Endothelial cell (in vitro differentiated cells): ENCODE measurements at regions not wholly inside any gene's neighbourhood (a gene's known extent, or its start where the extent isn't known, plus 50 kb on each side); places are given as distances from the start of the nearest gene placed in this dataset.

Experiments used
- DNase-seq: peaks from one replicate; pipeline ENCODE4 v3.0.0; 2021; ENCODE audit warnings: low spot score
- H3K27ac Mint-ChIP-seq: one replicate; pipeline ENCODE4 v1.8.0; 2021; ENCODE audit warnings: mixed read lengths, inconsistent platforms; ENCODE audit not compliant: unreplicated experiment
- H3K27me3 Mint-ChIP-seq: one replicate; pipeline ENCODE4 v1.8.0; 2021; ENCODE audit warnings: mild to moderate bottlenecking, moderate library complexity, mixed read lengths, inconsistent platforms; ENCODE audit not compliant: unreplicated experiment
- H3K36me3 Mint-ChIP-seq: one replicate; pipeline ENCODE4 v1.8.0; 2021; ENCODE audit warnings: mild to moderate bottlenecking, low read depth, mixed read lengths, inconsistent platforms; ENCODE audit not compliant: unreplicated experiment
- H3K4me1 Mint-ChIP-seq: one replicate; pipeline ENCODE4 v1.8.0; 2021; ENCODE audit warnings: mild to moderate bottlenecking, mixed read lengths, inconsistent platforms; ENCODE audit not compliant: unreplicated experiment
- H3K4me3 Mint-ChIP-seq: one replicate; pipeline ENCODE4 v1.8.0; 2021; ENCODE audit warnings: mild to moderate bottlenecking, mixed read lengths, inconsistent platforms; ENCODE audit not compliant: unreplicated experiment
- H3K9me3 Mint-ChIP-seq: one replicate; pipeline ENCODE4 v1.8.0; 2021; ENCODE audit warnings: mixed read lengths, inconsistent platforms; ENCODE audit not compliant: unreplicated experiment
- CTCF ChIP-seq: fragments of 200-600 bp; sonication (generic); IDR thresholded peaks from one replicate; pipeline ENCODE4 v1.5.0; 2021; ENCODE audit warnings: antibody characterized with exemption; ENCODE audit not compliant: unreplicated experiment

DNA sequence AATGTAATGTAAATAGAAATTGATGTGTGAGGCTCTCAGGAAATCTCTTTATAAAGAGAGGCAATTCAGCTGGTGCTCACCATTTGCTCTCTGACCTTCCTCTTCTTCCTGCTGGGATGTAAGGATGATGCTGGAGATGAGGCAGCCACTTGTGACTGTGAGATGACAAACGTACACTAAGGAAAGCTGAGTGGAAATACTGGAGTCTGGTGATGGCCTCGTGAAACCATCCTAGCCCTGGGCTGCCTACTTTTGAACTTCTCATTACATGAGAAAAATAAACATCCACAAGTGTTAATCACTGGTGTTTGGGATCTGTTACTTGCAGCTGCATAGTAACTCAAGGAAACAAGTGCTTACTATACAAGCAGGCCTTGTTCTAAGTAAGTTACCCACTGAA, 114.9 kb upstream of the NHSL1 start:
- H3K27ac Mint-ChIP-seq: no peak overlapping the region
- H3K4me1 Mint-ChIP-seq: peaks cover 22% of the 10 kb centered on the region
- no peaks in the 10 kb centered on the region for H3K9me3 Mint-ChIP-seq
- no peak for TF ChIP-seq CTCF
- no peak overlapping the region for H3K4me3 Mint-ChIP-seq
- H3K27me3 Mint-ChIP-seq: peaks cover 6% of the 10 kb centered on the region
- H3K36me3 Mint-ChIP-seq: no peaks in the 10 kb centered on the region
- DNase-seq: no peak

DNA sequence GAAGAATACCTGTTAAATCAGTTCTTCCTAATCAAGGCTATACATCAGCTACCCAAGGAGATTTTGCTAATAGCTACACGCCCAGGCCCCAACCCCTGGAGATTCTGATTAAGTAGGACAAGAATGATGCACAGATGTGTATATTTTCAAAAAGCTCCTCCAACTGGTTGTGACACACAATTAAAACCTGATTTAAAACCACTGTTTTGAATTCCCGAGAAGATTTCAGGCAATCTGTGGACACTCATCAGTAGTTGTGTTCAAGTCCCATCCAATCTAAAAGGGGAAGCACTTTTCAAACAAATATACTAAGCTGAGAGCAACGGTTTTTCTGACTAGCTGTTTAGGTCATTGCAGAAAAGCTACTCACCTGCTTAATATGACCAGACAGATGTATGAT, 118.9 kb upstream of the NHSL1 start:
- H3K27ac Mint-ChIP-seq: no peak overlapping the region

DNA sequence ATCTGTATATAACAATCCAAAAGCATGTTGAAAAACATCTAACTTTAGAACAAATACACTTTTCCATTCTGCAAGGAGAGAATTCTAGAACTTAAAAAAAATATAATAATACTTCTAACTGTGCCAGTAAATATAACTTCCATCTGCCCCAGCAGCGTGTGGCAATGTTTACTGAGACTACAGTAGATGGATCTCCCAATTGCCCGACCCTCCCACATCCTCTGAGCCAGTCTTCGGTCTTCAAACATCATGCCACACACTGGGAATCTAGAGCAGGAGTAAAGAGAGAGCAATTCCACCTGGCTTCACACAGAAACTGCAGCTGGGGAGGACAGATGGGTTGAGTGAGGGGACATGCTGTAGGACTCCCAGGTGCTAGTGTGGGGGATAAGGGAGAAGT, 121.3 kb upstream of the NHSL1 start:
- no peak for TF ChIP-seq CTCF
- H3K27me3 Mint-ChIP-seq: peaks cover 1% of the 10 kb centered on the region
- H3K9me3 Mint-ChIP-seq: no peaks in the 10 kb centered on the region
- H3K4me1 Mint-ChIP-seq: peaks cover 14% of the 10 kb centered on the region
- no peak overlapping the region for H3K27ac Mint-ChIP-seq
- no peak overlapping the region for H3K4me3 Mint-ChIP-seq
- no peaks in the 10 kb centered on the region for H3K36me3 Mint-ChIP-seq
- DNase-seq: no peak

More for the DNA sequence above, 118.9 kb upstream of the NHSL1 start:
- Mint-ChIP-seq H3K9me3 (no peaks in the 10 kb centered on the region), H3K27me3 (peaks cover 3% of the 10 kb centered on the region), H3K36me3 (no peaks in the 10 kb centered on the region), H3K4me3 (no peak overlapping the region), H3K4me1 (peaks cover 17% of the 10 kb centered on the region)
- TF ChIP-seq CTCF: no peak
- no peak for DNase-seq

DNA sequence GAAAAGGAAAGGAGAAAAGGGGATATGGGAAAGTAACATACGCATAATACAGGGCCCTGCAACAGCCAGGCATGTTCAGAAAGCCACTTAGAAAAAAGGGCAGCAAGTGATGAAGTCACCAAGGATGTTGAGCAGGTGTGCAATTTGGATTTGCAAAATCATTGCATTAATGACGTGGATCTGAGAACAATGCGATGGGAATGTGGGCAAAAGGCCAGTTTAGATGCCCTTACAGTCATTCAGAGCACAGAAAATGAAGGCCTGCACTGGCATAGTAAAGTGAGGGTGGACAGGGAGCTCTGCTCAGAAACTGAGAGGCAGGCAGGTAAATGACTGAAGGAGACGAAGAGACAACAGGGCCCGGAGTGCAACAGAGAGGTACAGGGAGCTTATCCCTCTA, 123.7 kb upstream of the NHSL1 start:
- Mint-ChIP-seq H3K4me3 (no peak overlapping the region), H3K27me3 (peaks cover 1% of the 10 kb centered on the region), H3K27ac (no peak overlapping the region), H3K4me1 (no peaks in the 10 kb centered on the region), H3K36me3 (no peaks in the 10 kb centered on the region), H3K9me3 (no peaks in the 10 kb centered on the region)
- no peak for DNase-seq
- no peak for TF ChIP-seq CTCF

DNA sequence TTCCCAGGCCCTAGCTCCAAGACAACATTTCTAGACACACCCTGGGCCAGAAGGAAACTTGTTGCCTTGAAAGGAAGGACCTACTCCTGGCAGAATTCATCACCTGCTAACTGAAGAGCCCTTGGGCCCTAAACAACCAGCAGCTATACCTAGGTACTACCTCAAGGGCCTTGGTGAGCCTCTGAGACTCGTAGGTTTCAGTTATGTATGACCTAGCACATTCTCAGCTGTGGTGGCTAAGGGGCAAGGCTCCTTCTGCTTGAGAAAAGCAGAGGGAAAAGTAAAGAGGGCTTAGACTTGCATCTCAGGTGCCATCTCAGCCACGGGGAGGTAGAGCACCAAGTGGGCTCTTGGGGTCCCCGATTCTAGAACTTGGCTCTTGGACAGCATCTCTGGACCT, 132.3 kb upstream of the NHSL1 start:
- Mint-ChIP-seq H3K4me3 (no peak overlapping the region), H3K27ac (no peak overlapping the region), H3K9me3 (no peaks in the 10 kb centered on the region), H3K4me1 (peaks cover 17% of the 10 kb centered on the region), H3K36me3 (peaks cover 7% of the 10 kb centered on the region), H3K27me3 (peaks cover 3% of the 10 kb centered on the region)
- TF ChIP-seq CTCF: no peak
- DNase-seq: no peak
